BE2C (cell line): ENCODE measurements at regions not wholly inside any gene's neighbourhood (a gene's known extent, or its start where the extent isn't known, plus 50 kb on each side); places are given as distances from the start of the nearest gene placed in this dataset.

Experiments
- DNase-seq: peaks from one replicate; pipeline ENCODE4 v3.0.0-alpha.2; 2020
- H3K27me3 ChIP-seq: fragments of 250-450 bp; sonication (Bioruptor Pico); 2 replicates; pipeline ENCODE4 v1.5.1; 2020; ENCODE audit warnings: mild to moderate bottlenecking
- H3K36me3 ChIP-seq: fragments of 250-450 bp; sonication (Bioruptor Pico); 2 replicates; pipeline ENCODE4 v1.5.1; 2020; ENCODE audit warnings: mild to moderate bottlenecking
- H3K4me1 ChIP-seq: fragments of 250-450 bp; sonication (Bioruptor Pico); 2 replicates; pipeline ENCODE4 v1.5.1; 2020
- H3K4me3 ChIP-seq: 2 replicates; pipeline ENCODE4 v1.5.1; 2011; ENCODE audit warnings: low read depth, low read length
- H3K9me3 ChIP-seq: fragments of 250-450 bp; sonication (Bioruptor Pico); 2 replicates; pipeline ENCODE4 v1.5.1; 2020
- CTCF ChIP-seq: IDR thresholded peaks from 2 replicates; pipeline ENCODE4 v1.5.1; 2012; ENCODE audit warnings: mild to moderate bottlenecking, low read depth, low read length

DNA sequence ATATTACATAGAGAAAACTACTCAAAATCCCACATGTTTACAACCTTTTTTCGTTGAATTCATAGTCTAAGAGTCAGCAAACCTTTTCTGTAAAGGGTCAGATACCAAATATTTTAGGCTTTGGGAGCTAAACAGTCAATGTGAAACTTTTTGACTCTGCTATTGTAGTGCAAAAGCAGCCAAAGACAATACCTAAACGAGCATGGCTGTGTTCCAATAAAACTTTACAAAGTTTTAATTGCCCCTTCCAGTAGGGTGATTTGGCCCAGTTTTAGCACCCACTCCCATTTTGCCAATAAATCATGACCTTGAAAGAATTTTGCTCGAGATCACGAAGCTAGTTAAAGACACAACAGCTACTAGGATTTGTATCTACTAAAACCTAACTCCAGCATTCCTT, 147.2 kb downstream of the ANKRD50 start:
- Histone ChIP-seq H3K27me3 (no peaks in the 10 kb centered on the region), H3K4me1 (no peaks in the 10 kb centered on the region), H3K36me3 (no peaks in the 10 kb centered on the region), H3K9me3 (no peaks in the 10 kb centered on the region), H3K4me3 (no peak overlapping the region)
- TF ChIP-seq CTCF, result no peak
- DNase-seq, result no peak

- no peak for TF ChIP-seq CTCF
Measured at GRCh38 chr4:124566030-124566429, 146.5 kb downstream of the ANKRD50 start.

DNA sequence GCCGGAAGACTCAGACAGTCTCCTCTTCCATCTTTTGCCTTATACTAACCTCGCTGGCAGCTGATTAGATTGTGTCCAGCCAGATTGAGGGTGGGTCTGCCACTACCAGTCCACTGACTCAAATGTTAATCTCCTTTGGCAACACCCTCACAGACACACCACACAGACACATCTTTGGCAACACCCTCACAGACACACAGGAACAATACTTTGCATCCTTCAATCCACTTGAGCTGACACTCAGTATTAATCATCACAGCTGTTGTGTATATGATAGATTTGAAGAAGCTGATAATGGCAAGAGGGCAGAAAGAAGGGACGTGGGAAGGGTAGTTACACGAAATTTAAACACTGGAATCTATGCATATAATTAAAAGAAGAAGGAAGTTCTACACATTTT, 139.5 kb downstream of the ANKRD50 start:
- no peak for TF ChIP-seq CTCF
- Histone ChIP-seq H3K9me3 (no peaks in the 10 kb centered on the region), H3K4me3 (no peak overlapping the region), H3K4me1 (no peaks in the 10 kb centered on the region), H3K36me3 (no peaks in the 10 kb centered on the region), H3K27me3 (no peaks in the 10 kb centered on the region)
- DNase-seq, result no peak

More at GRCh38 chr4:124566030-124566429, 146.5 kb downstream of the ANKRD50 start:
- H3K27me3 ChIP-seq, result no peaks in the 10 kb centered on the region
- H3K9me3 ChIP-seq, result no peaks in the 10 kb centered on the region
- no peak for DNase-seq
- no peaks in the 10 kb centered on the region for H3K4me1 ChIP-seq
- no peaks in the 10 kb centered on the region for H3K36me3 ChIP-seq
- no peak overlapping the region for H3K4me3 ChIP-seq

- DNase-seq, result no peak
- no peaks in the 10 kb centered on the region for H3K36me3 ChIP-seq
- no peaks in the 10 kb centered on the region for H3K4me1 ChIP-seq
- no peak for TF ChIP-seq CTCF
- H3K9me3 ChIP-seq, result no peaks in the 10 kb centered on the region
- H3K27me3 ChIP-seq, result no peaks in the 10 kb centered on the region
- H3K4me3 ChIP-seq, result no peak overlapping the region
Measured at GRCh38 chr4:124579896-124580295, 132.6 kb downstream of the ANKRD50 start.

DNA sequence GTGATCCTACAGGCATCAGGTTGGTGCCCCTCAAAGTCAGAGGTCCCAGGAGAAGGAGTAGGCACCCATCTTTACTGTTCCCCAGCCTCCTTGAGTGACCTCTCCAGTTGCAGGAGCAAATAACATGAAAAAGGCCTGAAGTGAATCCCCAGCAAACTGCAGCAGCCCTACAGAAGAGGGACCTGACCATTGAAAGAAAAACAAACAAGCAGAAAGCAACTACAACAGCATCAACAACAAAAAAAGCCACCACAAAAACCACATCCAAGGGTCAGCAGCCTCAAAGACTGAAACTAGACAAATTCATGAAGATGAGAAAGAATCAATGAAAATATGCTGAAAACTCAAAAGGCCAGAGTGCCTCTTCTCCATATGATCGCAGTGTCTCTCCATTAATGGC, 128.7 kb downstream of the ANKRD50 start:
- H3K36me3 ChIP-seq, result no peaks in the 10 kb centered on the region
- no peak for TF ChIP-seq CTCF
- no peaks in the 10 kb centered on the region for H3K27me3 ChIP-seq
- H3K9me3 ChIP-seq, result no peaks in the 10 kb centered on the region
- H3K4me1 ChIP-seq, result no peaks in the 10 kb centered on the region
- no peak overlapping the region for H3K4me3 ChIP-seq
- DNase-seq, result no peak

DNA sequence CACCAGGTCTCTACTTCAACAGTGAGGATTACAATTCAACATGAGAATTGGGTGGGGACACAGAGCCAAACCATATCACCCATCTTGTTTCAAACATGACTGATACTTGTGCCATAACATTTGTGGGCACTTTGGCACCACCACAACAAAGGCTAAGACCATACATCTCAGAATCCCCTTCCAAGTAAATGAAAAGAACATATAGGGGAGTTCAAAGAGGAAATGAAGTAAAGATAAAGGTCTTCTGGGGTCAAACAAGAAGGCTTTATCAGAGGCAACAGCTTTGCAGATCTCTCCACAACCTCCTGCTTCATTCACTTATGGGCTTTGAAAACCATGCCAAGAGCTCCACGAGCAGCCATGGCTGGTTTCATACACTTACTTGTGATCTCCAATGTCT, 122.7 kb downstream of the ANKRD50 start:
- H3K4me1 ChIP-seq, result no peaks in the 10 kb centered on the region
- no peak overlapping the region for H3K4me3 ChIP-seq
- no peaks in the 10 kb centered on the region for H3K27me3 ChIP-seq
- TF ChIP-seq CTCF, result no peak
- H3K9me3 ChIP-seq, result no peaks in the 10 kb centered on the region
- DNase-seq, result no peak
- no peaks in the 10 kb centered on the region for H3K36me3 ChIP-seq
